ENCODE measurements at regions not wholly inside any gene's neighbourhood (a gene's known extent, or its start where the extent isn't known, plus 50 kb on each side); places are given as distances from the start of the nearest gene placed in this dataset.

DNA sequence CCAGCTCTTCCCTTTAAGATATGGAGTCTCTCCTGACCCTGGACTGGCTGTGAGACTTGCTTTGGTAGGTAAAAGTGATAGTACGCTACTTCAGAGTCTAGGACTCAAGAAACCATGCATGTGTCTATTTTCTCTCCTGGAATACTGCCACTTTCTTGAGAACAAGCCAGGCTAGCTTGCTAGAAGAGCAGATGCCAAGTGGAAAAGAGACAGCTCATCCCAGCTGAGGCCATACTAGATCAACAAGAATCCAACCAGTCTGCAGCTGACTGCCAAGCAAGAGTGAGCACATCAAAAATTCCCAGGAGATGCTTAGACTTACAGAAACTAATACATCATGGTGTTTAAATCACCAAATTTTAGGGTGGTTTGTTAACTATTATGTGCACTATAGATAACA is 208.3 kb upstream of the RBMS3 start:
- no peaks in the 10 kb centered on the region for H3K27me3 ChIP-seq (ENCODE audit: control insufficient read depth, low read length)
- H3K36me3 ChIP-seq (ENCODE audit: control insufficient read depth, low read length), result no peaks in the 10 kb centered on the region
- no peaks in the 10 kb centered on the region for H3K9me2 ChIP-seq (replicated peaks; ENCODE audit: control insufficient read depth, low read length)
- H3K27ac ChIP-seq (ENCODE audit: low read depth, low read length), result no peak overlapping the region
- H3F3A ChIP-seq (ENCODE audit: control insufficient read depth, insufficient read depth), result no peaks in the 10 kb centered on the region
- H3K9me3 ChIP-seq (ENCODE audit: control insufficient read depth, insufficient read depth, low read length), result no peaks in the 10 kb centered on the region
- no peak overlapping the region for H3K4me3 ChIP-seq (ENCODE audit: low read length)
- no peaks in the 10 kb centered on the region for H4K20me1 ChIP-seq (ENCODE audit: control insufficient read depth, insufficient read depth, low read depth, low read length)
- TF ChIP-seq EZH2phosphoT487 (IDR thresholded peaks at IDR 0.05; ENCODE audit: borderline replicate concordance, low read length), result no peak
- TF ChIP-seq, protein P1, sequence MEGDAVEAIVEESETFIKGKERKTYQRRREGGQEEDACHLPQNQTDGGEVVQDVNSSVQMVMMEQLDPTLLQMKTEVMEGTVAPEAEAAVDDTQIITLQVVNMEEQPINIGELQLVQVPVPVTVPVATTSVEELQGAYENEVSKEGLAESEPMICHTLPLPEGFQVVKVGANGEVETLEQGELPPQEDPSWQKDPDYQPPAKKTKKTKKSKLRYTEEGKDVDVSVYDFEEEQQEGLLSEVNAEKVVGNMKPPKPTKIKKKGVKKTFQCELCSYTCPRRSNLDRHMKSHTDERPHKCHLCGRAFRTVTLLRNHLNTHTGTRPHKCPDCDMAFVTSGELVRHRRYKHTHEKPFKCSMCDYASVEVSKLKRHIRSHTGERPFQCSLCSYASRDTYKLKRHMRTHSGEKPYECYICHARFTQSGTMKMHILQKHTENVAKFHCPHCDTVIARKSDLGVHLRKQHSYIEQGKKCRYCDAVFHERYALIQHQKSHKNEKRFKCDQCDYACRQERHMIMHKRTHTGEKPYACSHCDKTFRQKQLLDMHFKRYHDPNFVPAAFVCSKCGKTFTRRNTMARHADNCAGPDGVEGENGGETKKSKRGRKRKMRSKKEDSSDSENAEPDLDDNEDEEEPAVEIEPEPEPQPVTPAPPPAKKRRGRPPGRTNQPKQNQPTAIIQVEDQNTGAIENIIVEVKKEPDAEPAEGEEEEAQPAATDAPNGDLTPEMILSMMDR (IDR thresholded peaks at IDR 0.05; ENCODE audit: low read depth, low read length, poor library complexity, severe bottlenecking), result no peak
- no peaks in the 10 kb centered on the region for H3K79me2 ChIP-seq (ENCODE audit: control insufficient read depth, low read length)
- no peak overlapping the region for H3K4me2 ChIP-seq (ENCODE audit: low read length)
- no peaks in the 10 kb centered on the region for H3K4me1 ChIP-seq (ENCODE audit: control insufficient read depth, low read length)

DNA sequence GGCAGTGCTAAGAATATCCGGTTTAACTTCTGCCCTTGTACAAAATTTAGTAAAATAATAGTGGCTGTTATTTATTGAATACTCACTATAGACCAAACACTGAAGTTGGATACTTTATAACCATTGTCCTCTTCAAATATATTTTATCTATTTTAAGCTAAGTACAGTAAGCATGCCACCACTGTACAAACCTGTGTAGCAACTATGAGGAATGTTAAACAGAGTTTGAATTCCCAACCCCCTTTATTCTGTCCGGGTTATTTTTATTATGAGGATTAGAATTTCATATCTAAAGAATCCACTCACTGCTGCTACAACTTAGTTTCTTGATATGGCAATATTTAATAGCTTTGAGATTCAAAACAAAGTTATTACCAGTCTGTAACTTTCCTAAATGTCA is 203.5 kb upstream of the RBMS3 start:
- no peaks in the 10 kb centered on the region for H3K27me3 ChIP-seq (ENCODE audit: control insufficient read depth, low read length)
- no peaks in the 10 kb centered on the region for H4K20me1 ChIP-seq (ENCODE audit: control insufficient read depth, insufficient read depth, low read depth, low read length)
- TF ChIP-seq, protein P1 (IDR thresholded peaks at IDR 0.05; ENCODE audit: low read depth, low read length, poor library complexity, severe bottlenecking), result no peak
- TF ChIP-seq EZH2phosphoT487 (IDR thresholded peaks at IDR 0.05; ENCODE audit: borderline replicate concordance, low read length), result no peak
- no peaks in the 10 kb centered on the region for H3F3A ChIP-seq (ENCODE audit: control insufficient read depth, insufficient read depth)
- no peaks in the 10 kb centered on the region for H3K4me1 ChIP-seq (ENCODE audit: control insufficient read depth, low read length)
- no peak overlapping the region for H3K4me2 ChIP-seq (ENCODE audit: low read length)
- no peaks in the 10 kb centered on the region for H3K9me2 ChIP-seq (replicated peaks; ENCODE audit: control insufficient read depth, low read length)
- no peak overlapping the region for H3K4me3 ChIP-seq (ENCODE audit: low read length)
- H3K27ac ChIP-seq (ENCODE audit: low read depth, low read length), result no peak overlapping the region
- no peaks in the 10 kb centered on the region for H3K79me2 ChIP-seq (ENCODE audit: control insufficient read depth, low read length)
- no peaks in the 10 kb centered on the region for H3K9me3 ChIP-seq (ENCODE audit: control insufficient read depth, insufficient read depth, low read length)
- no peaks in the 10 kb centered on the region for H3K36me3 ChIP-seq (ENCODE audit: control insufficient read depth, low read length)

DNA sequence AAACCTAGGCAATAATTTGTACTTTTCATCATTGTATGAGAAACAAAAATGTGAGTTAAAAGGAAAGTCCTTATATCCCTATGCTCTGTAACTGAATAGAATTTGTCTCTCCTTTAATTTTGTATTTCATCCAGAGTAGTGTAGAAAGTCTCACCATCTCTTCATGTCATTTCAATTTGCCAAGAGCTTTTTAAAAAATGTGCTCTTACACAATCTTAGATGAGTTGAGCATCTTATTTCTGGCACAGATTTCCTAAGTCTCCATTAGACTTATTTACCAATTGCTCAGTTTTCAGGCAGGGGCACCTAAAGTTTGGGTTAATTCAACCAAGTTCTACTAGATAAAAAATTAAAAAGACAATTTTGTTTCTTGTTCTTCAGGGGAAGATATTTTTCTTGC is 201.5 kb upstream of the RBMS3 start:
- Histone ChIP-seq H3K79me2 (ENCODE audit: control insufficient read depth, low read length) (no peaks in the 10 kb centered on the region), H3K4me1 (ENCODE audit: control insufficient read depth, low read length) (no peaks in the 10 kb centered on the region), H3K27ac (ENCODE audit: low read depth, low read length) (no peak overlapping the region), H3K4me3 (ENCODE audit: low read length) (no peak overlapping the region), H3K36me3 (ENCODE audit: control insufficient read depth, low read length) (no peaks in the 10 kb centered on the region), H3F3A (ENCODE audit: control insufficient read depth, insufficient read depth) (no peaks in the 10 kb centered on the region), H3K9me3 (ENCODE audit: control insufficient read depth, insufficient read depth, low read length) (no peaks in the 10 kb centered on the region), H3K4me2 (ENCODE audit: low read length) (no peak overlapping the region), H3K9me2 (replicated peaks; ENCODE audit: control insufficient read depth, low read length) (no peaks in the 10 kb centered on the region), H3K27me3 (ENCODE audit: control insufficient read depth, low read length) (no peaks in the 10 kb centered on the region), H4K20me1 (ENCODE audit: control insufficient read depth, insufficient read depth, low read depth, low read length) (no peaks in the 10 kb centered on the region)
- TF ChIP-seq, protein P1 (IDR thresholded peaks at IDR 0.05; ENCODE audit: low read depth, low read length, poor library complexity, severe bottlenecking), result no peak
- no peak for TF ChIP-seq EZH2phosphoT487 (IDR thresholded peaks at IDR 0.05; ENCODE audit: borderline replicate concordance, low read length)

DNA sequence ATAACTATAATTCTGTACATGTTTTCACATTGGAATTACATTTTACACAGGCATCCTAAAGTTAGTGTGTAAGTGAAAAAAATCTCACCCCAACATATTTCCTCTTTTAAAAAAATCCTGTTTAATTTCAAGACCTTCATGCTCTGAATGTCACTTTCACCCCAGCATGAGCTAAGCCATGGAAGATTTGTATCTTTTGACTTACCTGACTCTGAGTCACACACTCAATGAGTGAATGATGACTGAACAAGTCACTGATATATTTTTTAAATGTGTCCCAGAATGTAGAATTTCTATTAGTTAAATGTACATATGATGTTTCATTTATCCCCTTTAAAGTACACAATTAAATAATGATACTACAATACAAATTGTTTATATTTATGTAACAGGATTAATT is 199.9 kb upstream of the RBMS3 start:
- Histone ChIP-seq H3K27me3 (ENCODE audit: control insufficient read depth, low read length) (no peaks in the 10 kb centered on the region), H3K9me3 (ENCODE audit: control insufficient read depth, insufficient read depth, low read length) (no peaks in the 10 kb centered on the region), H3F3A (ENCODE audit: control insufficient read depth, insufficient read depth) (no peaks in the 10 kb centered on the region), H3K36me3 (ENCODE audit: control insufficient read depth, low read length) (no peaks in the 10 kb centered on the region), H3K4me1 (ENCODE audit: control insufficient read depth, low read length) (no peaks in the 10 kb centered on the region), H3K27ac (ENCODE audit: low read depth, low read length) (no peak overlapping the region), H3K4me3 (ENCODE audit: low read length) (no peak overlapping the region), H3K9me2 (replicated peaks; ENCODE audit: control insufficient read depth, low read length) (no peaks in the 10 kb centered on the region), H3K4me2 (ENCODE audit: low read length) (no peak overlapping the region), H4K20me1 (ENCODE audit: control insufficient read depth, insufficient read depth, low read depth, low read length) (no peaks in the 10 kb centered on the region), H3K79me2 (ENCODE audit: control insufficient read depth, low read length) (no peaks in the 10 kb centered on the region)
- TF ChIP-seq, protein P1 (IDR thresholded peaks at IDR 0.05; ENCODE audit: low read depth, low read length, poor library complexity, severe bottlenecking), result no peak
- TF ChIP-seq EZH2phosphoT487 (IDR thresholded peaks at IDR 0.05; ENCODE audit: borderline replicate concordance, low read length), result no peak

Measured in DOHH2 (cell line).